ENCODE measurements at regions not wholly inside any gene's neighbourhood (a gene's known extent, or its start where the extent isn't known, plus 50 kb on each side); places are given as distances from the start of the nearest gene placed in this dataset.
"Not testable (repeated sequence)": the region's sequence is repeated elsewhere in the genome, so short reads cannot be mapped to it uniquely, and the experiment has no call there.

DNA sequence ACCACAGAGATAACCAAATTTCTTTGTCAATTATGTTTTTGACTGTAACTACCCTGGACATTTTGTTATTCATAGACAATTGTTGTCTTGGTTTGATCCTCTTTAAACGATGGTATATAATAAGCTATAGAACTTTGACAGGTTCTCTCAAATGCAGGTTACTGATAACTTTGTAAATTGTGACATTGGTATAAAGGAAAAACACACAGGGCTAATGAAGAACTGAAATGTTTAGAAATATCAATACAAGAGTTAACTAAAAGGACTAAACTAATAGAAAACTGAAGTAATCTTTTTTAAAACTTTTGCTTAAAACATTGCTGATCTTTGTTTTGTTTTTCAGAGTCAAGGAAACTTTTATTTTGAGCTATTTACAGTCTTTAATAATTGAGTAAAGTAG, 124.8 kb downstream of the TPBG start:
- Histone ChIP-seq H3K36me3 (no peaks in the 10 kb centered on the region), H3K4me1 (no peaks in the 10 kb centered on the region), H3K4me3 (no peak overlapping the region), H3K27ac (no peak overlapping the region), H3K9me3 (peaks cover 17% of the 10 kb centered on the region), H3K27me3 (no peaks in the 10 kb centered on the region)
- 90% methylated on average over 1 of the region's 1 CpG for WGBS
- TF ChIP-seq EP300 (IDR thresholded peaks at IDR 0.05) (no peak), POLR2A (IDR thresholded peaks at IDR 0.05) (no peak), POLR2AphosphoS5 (IDR thresholded peaks at IDR 0.05) (no peak), CTCF (IDR thresholded peaks at IDR 0.05) (no peak)
- no peak for DNase-seq (ENCODE audit: low spot score in 2 of 2)

DNA sequence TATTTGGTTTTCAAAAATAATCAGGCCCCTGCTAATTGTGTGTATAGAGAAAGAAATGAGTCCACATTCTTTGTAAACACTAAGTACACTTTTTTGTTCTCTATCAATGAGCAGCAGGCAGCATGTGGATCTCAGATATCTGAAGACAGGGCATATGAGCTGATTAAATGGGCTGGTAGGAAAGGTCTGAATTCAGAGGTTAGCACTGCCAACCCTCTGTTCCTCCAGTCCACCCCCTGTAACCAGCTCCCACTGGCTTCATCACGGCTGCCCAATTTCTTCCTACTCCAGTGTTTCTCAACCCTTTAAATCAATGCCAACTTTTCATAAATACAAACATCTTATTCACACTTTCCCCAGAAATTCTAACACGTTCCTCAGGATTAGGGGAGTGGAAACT, 128.5 kb downstream of the TPBG start:
- Histone ChIP-seq H3K36me3 (no peaks in the 10 kb centered on the region), H3K27ac (no peak overlapping the region), H3K4me3 (no peak overlapping the region), H3K9me3 (peaks cover 5% of the 10 kb centered on the region), H3K4me1 (no peaks in the 10 kb centered on the region), H3K27me3 (no peaks in the 10 kb centered on the region)
- WGBS: 45% methylated on average over 2 of the region's 2 CpGs
- no peak for TF ChIP-seq POLR2AphosphoS5 (IDR thresholded peaks at IDR 0.05)
- TF ChIP-seq EP300 (IDR thresholded peaks at IDR 0.05): no peak
- TF ChIP-seq POLR2A (IDR thresholded peaks at IDR 0.05): no peak
- no peak for DNase-seq (ENCODE audit: low spot score in 2 of 2)

GRCh38 chr6:82493467-82493866, 129.8 kb downstream of the TPBG start:
- Histone ChIP-seq H3K36me3 (no peaks in the 10 kb centered on the region), H3K27ac (no peak overlapping the region), H3K4me3 (no peak overlapping the region), H3K27me3 (no peaks in the 10 kb centered on the region), H3K9me3 (peaks cover 5% of the 10 kb centered on the region), H3K4me1 (no peaks in the 10 kb centered on the region)
- WGBS: 17% methylated on average over 1 of the region's 1 CpG
- TF ChIP-seq CTCF (IDR thresholded peaks at IDR 0.05) (no peak), EP300 (IDR thresholded peaks at IDR 0.05) (no peak), POLR2A (IDR thresholded peaks at IDR 0.05) (no peak), POLR2AphosphoS5 (IDR thresholded peaks at IDR 0.05) (no peak)
- DNase-seq (ENCODE audit: low spot score in 2 of 2): no peak

DNA sequence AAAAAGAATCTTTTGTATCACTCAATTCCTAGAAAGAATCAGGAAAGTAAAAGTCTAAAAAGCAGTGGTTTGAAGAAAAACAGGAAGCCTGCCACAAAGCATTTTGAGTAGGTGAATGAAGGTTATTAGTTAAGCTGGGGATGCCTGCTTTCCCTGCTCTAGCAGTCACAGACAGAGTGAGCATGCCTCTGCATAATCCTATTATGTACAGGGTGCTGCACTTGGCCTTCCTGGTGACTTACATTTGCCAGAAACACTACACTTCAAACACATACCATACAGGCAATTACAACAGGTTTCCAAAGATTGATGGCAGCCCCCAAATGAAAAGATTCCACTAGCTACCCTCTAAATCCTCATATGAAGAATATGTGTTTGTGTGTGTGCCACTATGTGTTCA, 130.8 kb downstream of the TPBG start:
- H3K4me3 ChIP-seq: no peak overlapping the region
- H3K4me1 ChIP-seq: no peaks in the 10 kb centered on the region
- no peaks in the 10 kb centered on the region for H3K27me3 ChIP-seq
- no peak for DNase-seq (ENCODE audit: low spot score in 2 of 2)
- no peaks in the 10 kb centered on the region for H3K9me3 ChIP-seq
- no peak overlapping the region for H3K27ac ChIP-seq
- H3K36me3 ChIP-seq: no peaks in the 10 kb centered on the region
- TF ChIP-seq POLR2A (IDR thresholded peaks at IDR 0.05): no peak
- no peak for TF ChIP-seq EP300 (IDR thresholded peaks at IDR 0.05)
- TF ChIP-seq POLR2AphosphoS5 (IDR thresholded peaks at IDR 0.05): no peak
- no peak for TF ChIP-seq CTCF (IDR thresholded peaks at IDR 0.05)

DNA sequence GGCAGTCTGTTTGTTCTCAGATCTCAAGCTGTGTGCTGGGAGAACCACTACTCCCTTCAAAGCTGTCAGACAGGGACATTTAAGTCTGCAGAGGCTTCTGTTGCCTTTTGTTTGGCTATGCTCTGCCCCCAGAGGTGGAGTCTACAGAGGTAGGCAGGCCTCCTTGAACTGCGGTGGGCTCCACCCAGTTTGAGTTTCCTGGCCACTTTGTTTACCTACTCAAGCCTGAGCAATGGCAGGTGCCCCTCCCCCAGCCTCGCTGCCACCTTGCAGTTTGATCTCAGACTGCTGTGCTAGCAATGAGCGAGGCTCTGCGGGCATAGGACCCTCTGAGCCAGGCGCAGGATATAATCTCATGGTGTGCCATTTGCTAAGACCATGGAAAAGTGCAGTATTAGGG, 138.3 kb downstream of the TPBG start:
- no CpG with 5 or more reads among the region's 5 CpGs for WGBS
- not testable (repeated sequence) for H3K9me3 ChIP-seq; H3K36me3 ChIP-seq; H3K4me1 ChIP-seq; H3K4me3 ChIP-seq; H3K27ac ChIP-seq; H3K27me3 ChIP-seq; DNase-seq (ENCODE audit: low spot score in 2 of 2)

DNA sequence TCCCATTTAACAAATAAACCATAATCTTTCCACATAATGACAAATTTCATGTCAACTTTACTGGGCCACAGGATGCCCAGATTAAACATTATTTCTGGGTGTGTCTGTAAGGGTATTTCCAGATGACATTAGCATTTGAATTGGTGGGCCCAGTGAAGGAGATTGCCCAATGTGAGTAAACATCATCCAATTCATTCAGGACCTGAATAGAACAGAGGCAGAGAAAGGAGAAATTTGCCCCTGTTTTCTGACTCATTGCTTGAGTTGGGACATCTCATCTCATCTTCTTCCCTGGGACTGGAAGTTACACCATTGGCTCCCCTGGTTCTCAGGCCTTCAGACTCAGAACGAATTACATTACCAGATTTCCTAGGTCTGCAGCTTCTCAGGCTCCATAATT, 142.9 kb downstream of the TPBG start:
- no peaks in the 10 kb centered on the region for H3K4me1 ChIP-seq
- no peak for DNase-seq (ENCODE audit: low spot score in 2 of 2)
- no peak overlapping the region for H3K4me3 ChIP-seq
- H3K27ac ChIP-seq: no peak overlapping the region
- peaks cover 3% of the 10 kb centered on the region for H3K9me3 ChIP-seq
- no peaks in the 10 kb centered on the region for H3K27me3 ChIP-seq
- 68% methylated on average over 1 of the region's 1 CpG for WGBS
- H3K36me3 ChIP-seq: no peaks in the 10 kb centered on the region
- no peak for TF ChIP-seq EP300 (IDR thresholded peaks at IDR 0.05)
- no peak for TF ChIP-seq CTCF (IDR thresholded peaks at IDR 0.05)
- TF ChIP-seq POLR2AphosphoS5 (IDR thresholded peaks at IDR 0.05): no peak

All from suprapubic skin (tissue), 4 donors.